Endometrial microvascular endothelial cells (primary cell): ENCODE measurements at regions not wholly inside any gene's neighbourhood (a gene's known extent, or its start where the extent isn't known, plus 50 kb on each side); places are given as distances from the start of the nearest gene placed in this dataset.

Experiments
- in situ Hi-C: cut with HindIII; loops from 2 replicates; pipeline ENCODE4 v1.10.0; 2017; ENCODE audit warnings: low sequenced_read_pairs, low pct_unique_long_range_greater_than_20kb; ENCODE audit errors: inconsistent ontology term

GRCh38 chr1:29669158-29669871, 433.0 kb downstream of the PTPRU start:
- in situ Hi-C loops, result no loop called here

GRCh38 chr1:29668551-29669157, 432.3 kb downstream of the PTPRU start:
- in situ Hi-C loops, result no loop called here

- in situ Hi-C loops, result no loop called here
Observed at GRCh38 chr1:29667951-29668350, 431.6 kb downstream of the PTPRU start.

- in situ Hi-C loops, result no loop called here
Observed at GRCh38 chr1:29664711-29665110, 428.4 kb downstream of the PTPRU start.

- in situ Hi-C loops, result no loop called here
Observed at GRCh38 chr1:29658688-29659087, 422.4 kb downstream of the PTPRU start.

GRCh38 chr1:29657816-29658215, 421.5 kb downstream of the PTPRU start:
- in situ Hi-C loops, result no loop called here

- in situ Hi-C loops, result no loop called here
Observed at GRCh38 chr1:29655945-29656850, 419.9 kb downstream of the PTPRU start.

GRCh38 chr1:29655145-29655544, 418.8 kb downstream of the PTPRU start:
- in situ Hi-C loops, result no loop called here

GRCh38 chr1:29653886-29654450, 417.6 kb downstream of the PTPRU start:
- in situ Hi-C loops, result no loop called here

GRCh38 chr1:29653034-29653810, 416.9 kb downstream of the PTPRU start:
- in situ Hi-C loops, result no loop called here

- in situ Hi-C loops, result no loop called here
Observed at GRCh38 chr1:29651684-29652665, 415.7 kb downstream of the PTPRU start.

GRCh38 chr1:29651246-29651645, 414.9 kb downstream of the PTPRU start:
- in situ Hi-C loops, result no loop called here

GRCh38 chr1:29650476-29650875, 414.2 kb downstream of the PTPRU start:
- in situ Hi-C loops, result no loop called here

- in situ Hi-C loops, result no loop called here
Observed at GRCh38 chr1:29650041-29650400, 413.7 kb downstream of the PTPRU start.

- in situ Hi-C loops, result no loop called here
Observed at GRCh38 chr1:29649189-29650040, 413.1 kb downstream of the PTPRU start.

- in situ Hi-C loops, result no loop called here
Observed at GRCh38 chr1:29648798-29649188, 412.5 kb downstream of the PTPRU start.

GRCh38 chr1:29648026-29648425, 411.7 kb downstream of the PTPRU start:
- in situ Hi-C loops, result no loop called here
